OCI-LY7 (cell line): ENCODE measurements at regions not wholly inside any gene's neighbourhood (a gene's known extent, or its start where the extent isn't known, plus 50 kb on each side); places are given as distances from the start of the nearest gene placed in this dataset.

Source experiments
- BruUV-seq: library from RNA; stranded (reverse); fragments of 400-500 nt; replicated peaks from 2 replicates; lab custom pipeline; 2021; lab: Mats Ljungman, UMichigan
- CTCF ChIA-PET: fragments of 300-600 bp; sonication (Branson Sonifier 250); formaldehyde crosslinking; loops from one replicate; lab custom pipeline; 2022; ENCODE audit warnings: antibody characterized with exemption; ENCODE audit not compliant: unreplicated experiment; lab: Charles Lee
- POLR2A ChIA-PET: fragments of 300-600 bp; sonication (Branson Sonifier 250); formaldehyde crosslinking; loops from one replicate; lab custom pipeline; 2022; ENCODE audit warnings: antibody characterized with exemption; lab: Charles Lee
- DNase-seq: peaks from one replicate; pipeline ENCODE4 v3.0.0-alpha.2; 2015; ENCODE audit warnings: low spot score
- H2AFZ ChIP-seq: fragments of 200-600 bp; sonication (generic), shearing (Covaris generic); 2 replicates; pipeline ENCODE4 v1.6.1; 2014; ENCODE audit warnings: mild to moderate bottlenecking, antibody characterized with exemption, low read length, moderate library complexity
- H3K27ac ChIP-seq: fragments of 200-600 bp; sonication (generic); 2 replicates; pipeline ENCODE4 v1.5.1; 2014; ENCODE audit warnings: mixed run types, low read depth, mild to moderate bottlenecking, moderate library complexity, low read length, inconsistent platforms; ENCODE audit not compliant: poor library complexity, severe bottlenecking
- H3K36me3 ChIP-seq: fragments of 200-600 bp; sonication (generic); 2 replicates; pipeline ENCODE4 v1.6.1; 2014; ENCODE audit warnings: mild to moderate bottlenecking, antibody characterized with exemption, low read length, moderate library complexity, mixed read lengths; ENCODE audit not compliant: insufficient read depth
- H3K4me1 ChIP-seq: fragments of 200-600 bp; sonication (generic); 2 replicates; pipeline ENCODE4 v1.5.1; 2014; ENCODE audit warnings: mild to moderate bottlenecking, low read length; ENCODE audit not compliant: insufficient read depth, poor library complexity, severe bottlenecking
- H3K4me2 ChIP-seq: fragments of 200-600 bp; sonication (generic); 2 replicates; pipeline ENCODE4 v1.6.1; 2014; ENCODE audit warnings: mild to moderate bottlenecking, low read length
- H3K4me3 ChIP-seq: fragments of 200-600 bp; sonication (generic); 2 replicates; pipeline ENCODE4 v1.5.1; 2014; ENCODE audit warnings: mild to moderate bottlenecking, low read depth, low read length; ENCODE audit not compliant: poor library complexity, severe bottlenecking
- H3K79me2 ChIP-seq: fragments of 200-600 bp; sonication (generic); 2 replicates; pipeline ENCODE4 v1.6.1; 2016; ENCODE audit warnings: low read depth, mild to moderate bottlenecking, low read length, moderate library complexity, mixed read lengths; ENCODE audit not compliant: insufficient read depth
- H3K9me2 ChIP-seq: fragments of 200-600 bp; sonication (generic); 2 replicates; pipeline ENCODE4 v1.6.1; 2016; ENCODE audit warnings: mild to moderate bottlenecking, low read length, mixed read lengths; ENCODE audit not compliant: insufficient read depth
- H3K9me3 ChIP-seq: fragments of 200-600 bp; sonication (generic); 2 replicates; pipeline ENCODE4 v1.6.1; 2014; ENCODE audit warnings: mild to moderate bottlenecking, mixed run types, low read length, mixed read lengths
- H4K20me1 ChIP-seq: fragments of 200-600 bp; sonication (generic); 2 replicates; pipeline ENCODE4 v1.6.1; 2014; ENCODE audit warnings: mild to moderate bottlenecking, antibody characterized with exemption, low read length, moderate library complexity, mixed read lengths; ENCODE audit not compliant: insufficient read depth
- CTCF ChIP-seq: fragments of 200-600 bp; sonication (generic); conservative IDR thresholded peaks from 2 replicates; pipeline ENCODE4 v1.5.1; 2014; ENCODE audit warnings: mild to moderate bottlenecking, antibody characterized with exemption, low read length, moderate library complexity, mixed read lengths
- EZH2phosphoT487 ChIP-seq: fragments of 200-600 bp; sonication (generic); IDR thresholded peaks from 2 replicates; pipeline ENCODE4 v1.6.1; 2018; ENCODE audit warnings: low read depth, borderline replicate concordance, mild to moderate bottlenecking, mixed run types, antibody characterized with exemption, low read length, moderate library complexity, mixed read lengths
- intact Hi-C: fragments of 100-400 bp; cut with micrococcal nuclease; formaldehyde crosslinking; loops from one replicate; pipeline ENCODE4 v1.10.0; 2022; ENCODE audit not compliant: unreplicated experiment

DNA sequence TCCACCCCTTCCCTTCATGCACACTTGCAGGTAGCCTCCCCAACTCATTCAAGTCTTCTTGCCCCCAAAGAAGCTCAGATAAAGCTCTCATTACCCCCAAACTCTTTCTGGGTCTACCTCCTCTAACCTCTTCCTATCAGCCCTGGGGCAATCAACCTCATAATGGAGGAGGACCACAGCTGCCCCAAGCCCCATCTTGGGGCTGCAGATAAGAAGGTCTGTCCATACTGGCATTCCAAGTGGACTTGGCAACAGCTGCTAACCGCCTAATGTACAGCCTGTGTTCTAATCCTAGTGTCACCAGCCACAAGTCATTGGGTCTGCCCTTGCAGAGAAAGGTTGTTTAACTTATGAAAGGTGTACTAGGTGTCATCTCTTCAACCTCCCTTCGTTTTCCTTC, 107.4 kb upstream of the ADGRF1 start:
- Histone ChIP-seq H2AFZ (no peak overlapping the region), H3K79me2 (no peaks in the 10 kb centered on the region), H3K4me1 (peaks cover 11% of the 10 kb centered on the region), H3K27ac (no peak overlapping the region), H4K20me1 (no peaks in the 10 kb centered on the region), H3K9me3 (no peaks in the 10 kb centered on the region), H3K4me3 (no peak overlapping the region), H3K36me3 (no peaks in the 10 kb centered on the region), H3K9me2 (0 out of 2 replicates have a peak, but pooled peaks cover 3% of the 10 kb centered on the region), H3K4me2 (no peak overlapping the region)
- BruUV-seq, result no TSS peak
- no peak for DNase-seq
- no peak for TF ChIP-seq CTCF
- no peak for TF ChIP-seq EZH2phosphoT487
- intact Hi-C loops, result no loop called here
- CTCF ChIA-PET, result no interaction called here
- POLR2A ChIA-PET, result interaction anchor here (0.6 to 0.9 kb wide), 4 partner anchors 15 to 49 kb away, joined by 3 to 4 read pairs (median 3); no protein-coding TSS in a partner anchor

GRCh38 chr6:47149066-47149465, 106.9 kb upstream of the ADGRF1 start:
- no peak overlapping the region for H2AFZ ChIP-seq
- intact Hi-C loops, result no loop called here
- no peaks in the 10 kb centered on the region for H3K79me2 ChIP-seq
- H3K9me2 ChIP-seq, result 0 out of 2 replicates have a peak, but pooled peaks cover 7% of the 10 kb centered on the region
- H3K4me2 ChIP-seq, result no peak overlapping the region
- no peak overlapping the region for H3K4me3 ChIP-seq
- no peaks in the 10 kb centered on the region for H3K36me3 ChIP-seq
- TF ChIP-seq CTCF, result no peak
- no peak for TF ChIP-seq EZH2phosphoT487
- ChIA-PET POLR2A (interaction anchor here (0.6 to 0.9 kb wide), 5 partner anchors 11 to 336 kb away, joined by 3 to 4 read pairs (median 3); no protein-coding TSS in a partner anchor), CTCF (no interaction called here)
- no peak overlapping the region for H3K27ac ChIP-seq
- no peaks in the 10 kb centered on the region for H3K9me3 ChIP-seq
- H3K4me1 ChIP-seq, result peaks cover 11% of the 10 kb centered on the region
- no peak for DNase-seq
- no TSS peak for BruUV-seq
- no peaks in the 10 kb centered on the region for H4K20me1 ChIP-seq

- H3K4me2 ChIP-seq, result no peak overlapping the region
- POLR2A ChIA-PET, result interaction anchor here (0.7 to 0.9 kb wide), 2 partner anchors 12 to 1534 kb away, joined by 3 to 4 read pairs; no protein-coding TSS in a partner anchor
These were observed 105.8 kb upstream of the ADGRF1 start for GRCh38 chr6:47147836-47148344.

More at GRCh38 chr6:47147836-47148344, 105.8 kb upstream of the ADGRF1 start:
- TF ChIP-seq EZH2phosphoT487, result no peak
- no peak for TF ChIP-seq CTCF
- 0 out of 2 replicates have a peak, but pooled peaks cover 7% of the 10 kb centered on the region for H3K9me2 ChIP-seq
- no peaks in the 10 kb centered on the region for H3K79me2 ChIP-seq
- H2AFZ ChIP-seq, result no peak overlapping the region
- H3K27ac ChIP-seq, result no peak overlapping the region
- DNase-seq, result no peak
- H3K4me1 ChIP-seq, result peaks cover 11% of the 10 kb centered on the region
- CTCF ChIA-PET, result no interaction called here
- intact Hi-C loops, result no loop called here
- no peaks in the 10 kb centered on the region for H3K9me3 ChIP-seq
- H4K20me1 ChIP-seq, result no peaks in the 10 kb centered on the region
- no peaks in the 10 kb centered on the region for H3K36me3 ChIP-seq
- H3K4me3 ChIP-seq, result no peak overlapping the region
- BruUV-seq, result no TSS peak
